ENCODE measurements at regions not wholly inside any gene's neighbourhood (a gene's known extent, or its start where the extent isn't known, plus 50 kb on each side); places are given as distances from the start of the nearest gene placed in this dataset.

- peak in 1 of 14 donors; percentile 34 for DNase-seq
These were observed 328.4 kb upstream of the RBFOX1 start for GRCh38 chr16:7004266-7004665.

DNA sequence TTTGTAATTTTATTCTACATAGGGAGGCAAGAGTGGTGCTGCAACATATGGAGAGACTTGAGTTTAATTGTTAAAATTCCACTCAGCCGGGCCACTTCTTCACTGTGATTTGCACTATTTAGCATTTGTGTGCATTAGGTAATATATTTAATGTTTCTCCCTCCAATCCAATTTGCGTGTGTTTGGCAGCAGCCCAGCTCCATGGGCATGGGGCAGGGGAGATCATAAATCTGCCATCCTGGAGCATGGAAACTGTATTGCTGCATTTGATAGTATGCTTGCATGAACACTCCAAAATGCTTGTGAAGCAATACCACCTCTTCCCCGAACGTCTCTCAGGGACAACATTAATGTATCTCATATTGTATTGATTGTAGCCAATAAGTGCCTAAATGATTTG is 339.1 kb upstream of the RBFOX1 start:
- DNase-seq, result no peak

- DNase-seq, result no peak
These were observed 343.8 kb upstream of the RBFOX1 start for GRCh38 chr16:6988846-6989245.

GRCh38 chr16:6977916-6978315 is 354.7 kb upstream of the RBFOX1 start:
- no peak for DNase-seq

DNA sequence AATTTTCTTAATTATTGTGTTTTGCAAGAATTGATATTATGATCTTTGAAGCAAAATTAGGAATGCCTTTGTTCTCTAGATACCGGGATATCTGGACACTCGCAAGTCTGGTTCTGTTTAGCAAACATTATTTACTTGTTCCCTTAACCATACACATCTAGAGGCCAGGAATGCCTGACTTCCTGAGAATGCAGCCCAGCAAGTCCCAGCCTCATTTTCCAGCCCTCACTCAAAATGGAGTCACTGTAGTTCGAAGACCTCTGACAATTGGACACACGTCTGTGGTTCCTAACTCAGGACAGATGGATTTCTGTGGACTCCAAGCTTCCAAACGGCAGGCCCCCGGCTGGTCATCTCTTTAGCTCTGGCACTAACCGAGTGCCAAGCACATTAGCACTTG is 355.4 kb upstream of the RBFOX1 start:
- no peak for DNase-seq

DNA sequence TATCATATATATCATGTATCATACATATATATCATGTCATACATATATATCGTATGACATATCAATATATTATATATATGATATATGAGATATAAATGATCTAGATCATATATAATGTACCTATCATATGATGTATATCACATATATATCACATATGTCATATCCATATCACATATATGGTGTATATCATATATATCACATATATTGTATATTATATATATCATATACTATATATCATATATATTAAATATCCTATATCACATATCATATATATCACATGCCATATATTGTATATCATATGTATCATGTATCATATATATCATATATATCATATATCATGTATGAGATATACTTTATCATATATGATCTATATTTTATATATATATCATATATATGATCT is 355.9 kb upstream of the RBFOX1 start:
- no peak for DNase-seq

- DNase-seq, result no peak
These were observed 362.3 kb upstream of the RBFOX1 start for GRCh38 chr16:6970171-6970857.

- no peak for DNase-seq
These were observed 363.1 kb upstream of the RBFOX1 start for GRCh38 chr16:6969594-6969993.

DNA sequence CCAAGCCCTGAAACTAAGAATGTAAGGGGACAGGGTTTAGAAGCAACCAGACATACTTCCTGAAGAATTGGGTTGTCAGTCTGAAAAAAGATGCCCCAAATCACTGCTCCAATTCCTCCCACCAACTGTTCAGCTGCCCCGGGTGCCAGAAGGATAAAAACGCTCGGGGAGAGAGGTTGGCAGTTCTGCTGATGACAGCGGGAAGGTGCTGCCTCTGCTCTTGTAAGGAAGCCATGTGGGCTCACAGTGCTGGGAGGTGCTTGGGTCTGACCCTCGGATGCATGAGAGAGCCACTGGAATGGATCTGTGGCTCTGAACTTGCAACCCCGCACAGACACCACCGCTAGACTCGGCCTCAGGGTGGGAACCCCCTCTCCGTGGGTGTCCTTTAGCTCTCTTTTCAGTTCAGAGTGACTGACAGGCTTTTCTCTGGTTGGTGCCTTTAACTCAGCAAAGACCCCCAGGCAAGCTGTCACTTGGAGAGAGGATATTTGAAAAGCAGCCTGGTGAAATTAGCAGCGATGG is 364.8 kb upstream of the RBFOX1 start:
- peak in 1 of 14 donors; percentile 77 for DNase-seq

DNA sequence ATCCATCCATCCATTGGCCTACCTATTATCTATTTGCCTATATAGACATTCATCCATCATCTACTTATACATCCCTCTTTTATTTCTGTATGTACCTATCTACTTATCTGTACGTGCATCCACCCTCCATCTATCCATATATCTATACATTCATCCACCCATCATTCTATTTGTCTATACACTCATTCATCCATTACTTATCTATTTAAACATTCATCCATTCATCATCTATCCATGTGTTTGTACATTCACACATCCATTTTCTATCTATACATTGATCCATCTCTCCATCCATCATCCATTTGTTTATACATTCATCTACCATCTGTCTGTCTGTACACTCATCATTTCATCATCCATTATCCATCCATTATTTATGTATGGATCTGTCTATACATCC is 365.7 kb upstream of the RBFOX1 start:
- no peak for DNase-seq

GRCh38 chr16:6964679-6965078 is 368.0 kb upstream of the RBFOX1 start:
- DNase-seq, result no peak

- DNase-seq, result no peak
These were observed 370.9 kb upstream of the RBFOX1 start for GRCh38 chr16:6961704-6962103.

GRCh38 chr16:6958184-6958583 is 374.5 kb upstream of the RBFOX1 start:
- DNase-seq, result no peak

DNA sequence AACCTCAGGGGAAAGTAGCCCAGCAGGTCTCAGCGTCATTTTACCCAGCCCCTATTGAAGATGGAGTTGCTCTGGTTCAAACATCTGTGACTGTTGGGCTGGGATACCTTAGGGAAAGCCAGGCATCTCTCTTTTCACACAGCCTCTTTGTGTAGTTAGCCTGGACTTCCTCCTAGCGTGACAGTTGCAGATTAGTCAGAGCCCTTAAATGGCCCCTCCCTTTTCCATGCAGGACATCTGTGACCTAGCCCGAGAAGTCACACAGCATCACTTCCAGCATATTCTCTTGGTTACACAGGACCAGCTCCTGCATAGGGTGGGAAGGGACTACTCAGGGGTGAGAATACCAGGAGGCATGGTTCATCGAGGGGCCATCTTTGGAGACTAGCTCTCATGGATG is 375.0 kb upstream of the RBFOX1 start:
- DNase-seq, result no peak

DNA sequence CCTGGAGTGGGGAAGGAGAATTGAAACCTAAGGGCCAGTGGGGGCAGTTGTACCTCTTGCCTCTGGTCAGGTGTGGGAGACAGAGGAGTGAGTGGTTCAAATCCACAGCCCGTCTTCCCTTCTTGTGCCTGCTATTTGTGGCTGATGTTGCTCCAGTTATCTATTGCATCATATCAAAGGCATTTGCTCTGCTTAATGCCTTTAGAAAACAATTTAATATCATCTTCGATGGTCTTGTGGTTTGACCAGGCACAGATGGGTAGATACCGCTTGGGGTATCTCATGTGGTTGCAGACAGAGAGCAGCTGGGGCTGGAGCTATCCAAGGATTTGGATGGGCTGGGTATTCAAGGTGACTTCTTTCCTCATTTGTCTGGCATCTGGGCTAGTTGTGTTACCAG is 376.1 kb upstream of the RBFOX1 start:
- no peak for DNase-seq

GRCh38 chr16:6955303-6955702 is 377.3 kb upstream of the RBFOX1 start:
- no peak for DNase-seq

DNA sequence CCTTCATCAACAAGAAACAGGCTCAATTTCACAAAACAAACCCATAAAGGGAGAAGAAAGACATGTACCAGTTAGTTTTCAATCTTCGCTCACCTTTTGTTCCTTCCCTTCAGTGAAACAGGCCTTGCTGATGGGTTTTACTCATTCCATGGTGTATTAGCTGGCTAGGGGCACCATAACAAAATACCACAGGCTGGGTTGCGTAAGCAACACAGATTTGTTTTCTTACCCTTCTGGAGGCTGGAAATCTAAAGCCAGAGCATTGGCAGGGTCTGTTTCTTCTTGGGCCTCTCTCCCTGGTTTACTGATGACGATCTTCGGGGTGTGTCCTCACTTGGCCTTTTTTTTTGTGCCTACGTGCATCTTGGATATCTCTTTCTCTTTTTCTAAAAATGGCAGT is 383.4 kb upstream of the RBFOX1 start:
- DNase-seq, result no peak

- peak in 1 of 14 donors; percentile 96 for DNase-seq
These were observed 385.4 kb upstream of the RBFOX1 start for GRCh38 chr16:6947291-6947690.

DNA sequence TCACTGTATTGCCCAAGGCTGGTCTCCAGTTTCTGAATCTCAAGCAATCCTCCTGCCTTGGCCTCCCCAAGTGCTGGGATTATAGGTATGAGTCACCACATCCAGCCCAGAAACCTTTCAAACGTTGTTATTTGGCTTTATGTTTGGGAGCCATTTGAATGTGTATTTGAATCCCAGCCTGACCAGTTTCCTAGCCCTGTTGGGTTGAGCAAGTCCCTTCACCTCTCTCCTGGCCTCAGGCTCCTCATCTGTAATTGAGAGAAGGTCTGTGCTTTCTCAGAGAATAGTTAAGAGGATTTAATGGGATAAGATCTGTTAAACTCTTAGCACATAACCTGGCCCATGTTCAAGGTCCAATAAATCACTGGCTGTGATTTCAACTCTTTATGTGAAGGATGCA is 385.8 kb upstream of the RBFOX1 start:
- DNase-seq, result no peak

GRCh38 chr16:6946106-6946505 is 386.5 kb upstream of the RBFOX1 start:
- no peak for DNase-seq

GRCh38 chr16:6940968-6941367 is 391.7 kb upstream of the RBFOX1 start:
- no peak for DNase-seq

DNA sequence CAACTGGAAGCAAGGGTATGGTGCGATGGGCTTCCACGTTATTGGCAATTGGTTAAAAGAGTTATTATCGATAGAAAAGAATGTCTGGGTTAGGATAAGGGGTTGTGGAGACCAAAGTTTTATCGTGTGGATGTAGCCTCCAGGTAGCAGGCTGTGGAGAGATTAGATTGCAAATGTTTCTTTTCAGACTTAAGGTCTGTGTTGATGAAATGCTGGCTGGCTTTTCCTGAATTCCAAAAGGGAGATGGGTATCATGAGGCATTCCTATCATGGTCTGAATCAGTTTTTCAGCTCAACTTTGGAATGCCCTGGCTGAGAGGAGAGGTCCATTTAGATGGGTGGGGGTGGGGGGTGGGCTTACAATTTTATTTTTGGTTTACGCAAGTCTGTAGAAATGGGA is 395.0 kb upstream of the RBFOX1 start:
- no peak for DNase-seq

- no peak for DNase-seq
These were observed 399.7 kb upstream of the RBFOX1 start for GRCh38 chr16:6932871-6933385.

GRCh38 chr16:6929868-6930267 is 402.8 kb upstream of the RBFOX1 start:
- DNase-seq, result no peak

- DNase-seq, result no peak
These were observed 405.9 kb upstream of the RBFOX1 start for GRCh38 chr16:6926762-6927161.

Data from C1 segment of cervical spinal cord (tissue), 14 donors.